GM21619 (cell line): ENCODE measurements at regions not wholly inside any gene's neighbourhood (a gene's known extent, or its start where the extent isn't known, plus 50 kb on each side); places are given as distances from the start of the nearest gene placed in this dataset.

Experiments
- ATAC-seq: cut with Tn5 transposase; IDR thresholded peaks from one replicate; pipeline ENCODE4 v1.9.1; 2021; ENCODE audit not compliant: unreplicated experiment

GRCh38 chr18:45467293-45467692, 148.0 kb upstream of the SLC14A2 start:
- ATAC-seq: no peak

DNA sequence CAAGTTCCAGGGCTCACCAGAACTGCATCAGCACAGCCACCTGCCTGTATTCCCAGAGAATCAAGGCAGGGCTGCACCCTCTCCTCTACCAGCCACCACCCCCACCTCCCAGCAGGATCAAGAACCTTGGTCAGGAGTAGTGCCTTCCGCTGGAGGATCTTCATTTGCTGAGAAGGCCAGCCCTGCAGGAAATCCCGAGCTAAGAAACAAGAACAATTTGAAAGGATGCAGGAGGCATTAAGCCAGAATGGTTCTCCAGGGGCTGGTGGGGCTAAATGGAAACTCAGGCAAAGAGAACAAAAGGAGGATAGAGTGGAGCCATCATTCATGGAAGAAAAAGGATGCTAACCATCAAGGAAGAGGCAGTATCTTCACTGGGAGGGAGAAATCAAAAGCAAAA, 147.3 kb upstream of the SLC14A2 start:
- ATAC-seq: no peak

- no peak for ATAC-seq
Observed at GRCh38 chr18:45478889-45479288, 136.4 kb upstream of the SLC14A2 start.

DNA sequence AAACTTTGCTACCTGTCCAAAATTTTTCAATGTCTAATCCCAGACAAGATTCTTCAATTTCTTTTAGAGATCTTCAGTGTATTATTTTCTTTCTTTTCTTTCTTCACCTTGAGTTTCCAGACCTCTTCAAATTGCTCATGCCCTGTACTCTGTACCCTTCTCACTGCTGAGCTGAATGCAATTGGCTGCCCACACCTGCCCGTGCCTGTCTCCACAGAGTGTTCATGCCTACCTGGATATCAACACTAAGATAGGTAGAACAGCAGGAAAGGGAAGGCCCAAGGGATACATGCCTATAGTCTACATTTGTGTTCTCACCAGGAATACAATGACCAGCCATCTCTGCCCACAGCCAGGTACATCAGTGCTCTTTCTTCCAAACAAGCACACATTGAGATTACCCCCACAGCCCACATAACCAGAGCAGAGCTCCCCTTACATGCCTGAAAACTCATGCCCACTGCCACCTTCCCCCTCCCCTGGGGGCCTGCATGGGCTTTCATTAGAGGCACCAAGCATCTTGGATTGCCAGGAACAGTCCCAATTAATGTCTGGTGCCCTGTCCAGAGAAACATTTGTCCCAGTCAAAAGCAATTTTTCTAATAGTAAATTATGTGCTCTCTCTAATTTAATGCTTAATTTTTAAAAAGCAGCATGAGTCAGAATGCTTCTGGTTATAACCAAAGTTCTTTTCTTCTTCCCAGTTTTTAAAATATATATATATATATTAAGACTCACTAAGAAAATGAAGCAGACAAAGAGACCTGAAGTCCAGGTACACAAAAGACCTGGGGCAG, 134.9 kb upstream of the SLC14A2 start:
- ATAC-seq: no peak

GRCh38 chr18:45481821-45482220, 133.5 kb upstream of the SLC14A2 start:
- no peak for ATAC-seq

- ATAC-seq: no peak
Observed at GRCh38 chr18:45482286-45482685, 133.0 kb upstream of the SLC14A2 start.

GRCh38 chr18:45487581-45487980, 127.7 kb upstream of the SLC14A2 start:
- ATAC-seq: no peak

GRCh38 chr18:45488645-45489044, 126.6 kb upstream of the SLC14A2 start:
- no peak for ATAC-seq

DNA sequence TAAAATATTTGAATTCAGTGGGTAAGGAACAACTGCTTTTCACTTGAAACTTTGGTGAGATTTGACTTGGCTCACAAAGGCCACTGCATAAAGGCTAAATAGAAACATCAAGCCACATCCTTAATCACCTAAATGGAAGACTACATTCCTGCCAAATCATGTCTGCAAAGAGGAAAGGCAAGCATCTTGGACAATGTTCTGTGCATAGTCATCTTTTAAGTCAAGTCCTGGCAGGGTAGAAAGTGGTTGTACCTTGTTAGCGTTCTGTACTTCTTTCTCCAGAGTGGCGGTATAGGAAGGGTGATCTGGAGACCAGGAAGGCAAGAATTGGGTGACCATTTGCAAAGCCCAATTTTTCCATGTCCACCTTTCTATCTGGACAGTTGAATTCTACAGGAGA, 121.4 kb upstream of the SLC14A2 start:
- no peak for ATAC-seq

DNA sequence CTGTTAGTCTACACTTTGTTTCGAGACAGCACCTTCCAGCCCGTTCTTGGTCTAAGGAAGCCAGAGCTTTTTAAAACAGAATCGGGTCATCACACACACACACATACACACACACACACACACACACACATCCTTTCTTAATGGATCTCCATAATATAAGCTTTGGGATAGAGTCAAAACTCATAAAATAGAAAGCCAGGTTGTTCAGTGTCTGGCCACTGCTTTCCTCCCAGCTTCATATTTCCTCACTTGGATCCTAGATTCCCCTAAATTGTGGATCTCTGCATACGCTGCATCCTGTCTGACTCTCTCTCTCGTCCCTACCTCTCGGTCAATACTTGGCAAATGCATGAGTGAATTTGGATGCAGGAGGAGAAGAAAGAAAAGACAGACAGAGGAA, 120.5 kb upstream of the SLC14A2 start:
- ATAC-seq: no peak

GRCh38 chr18:45496741-45497140, 118.5 kb upstream of the SLC14A2 start:
- no peak for ATAC-seq

- ATAC-seq: no peak
Observed at GRCh38 chr18:45497595-45498286, 117.5 kb upstream of the SLC14A2 start.

GRCh38 chr18:45498287-45498658, 117.0 kb upstream of the SLC14A2 start:
- no peak for ATAC-seq

DNA sequence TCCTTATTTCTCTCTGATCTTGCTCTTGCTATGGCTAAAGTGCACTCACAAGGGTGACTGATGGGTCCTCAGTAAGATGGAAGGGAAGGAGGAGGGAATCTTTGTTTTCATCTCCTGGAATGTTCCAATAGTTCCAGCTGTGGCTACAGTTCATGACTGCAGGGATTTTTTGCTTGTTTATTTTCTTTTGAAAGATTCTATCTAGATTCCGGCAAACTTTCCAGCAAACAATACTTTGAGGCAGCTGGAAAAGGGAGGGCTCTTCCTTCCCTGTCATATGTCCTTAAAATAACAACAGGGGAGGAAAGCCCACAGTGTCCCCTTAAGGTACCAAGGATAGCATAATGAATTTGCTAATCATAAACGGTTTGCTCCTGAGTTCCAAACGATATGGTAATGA, 111.3 kb upstream of the SLC14A2 start:
- no peak for ATAC-seq

GRCh38 chr18:45505497-45506206, 109.6 kb upstream of the SLC14A2 start:
- no peak for ATAC-seq

DNA sequence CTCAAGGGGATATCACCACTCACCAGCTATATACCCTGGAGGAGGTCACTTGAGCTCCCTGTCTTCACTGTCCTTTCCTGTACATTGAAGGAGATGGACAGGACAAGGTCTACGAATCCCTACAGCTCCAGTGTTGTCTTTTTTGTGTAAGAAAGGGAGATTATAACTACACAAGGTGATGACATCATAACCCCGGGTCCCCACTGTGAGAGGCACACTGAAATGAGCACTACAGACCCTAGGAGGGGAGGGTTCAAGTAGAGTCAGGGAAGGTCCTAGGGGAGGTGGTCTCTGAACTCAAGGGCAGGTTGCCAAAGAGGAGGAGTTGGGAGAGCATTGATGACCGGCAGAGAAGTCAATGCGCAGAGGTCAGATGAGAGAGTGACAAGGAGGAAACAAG, 108.3 kb upstream of the SLC14A2 start:
- no peak for ATAC-seq

- no peak for ATAC-seq
Observed at GRCh38 chr18:45509535-45509934, 105.7 kb upstream of the SLC14A2 start.

- no peak for ATAC-seq
Observed at GRCh38 chr18:45510656-45511055, 104.6 kb upstream of the SLC14A2 start.

- no peak for ATAC-seq
Observed at GRCh38 chr18:45512363-45512953, 102.8 kb upstream of the SLC14A2 start.

GRCh38 chr18:45517181-45517741, 98.0 kb upstream of the SLC14A2 start:
- no peak for ATAC-seq
